Brain pericyte (primary cell): ENCODE measurements at regions not wholly inside any gene's neighbourhood (a gene's known extent, or its start where the extent isn't known, plus 50 kb on each side); places are given as distances from the start of the nearest gene placed in this dataset.
"Not testable (repeated sequence)": the region's sequence is repeated elsewhere in the genome, so short reads cannot be mapped to it uniquely, and the experiment has no call there.

Source experiments
- DNase-seq: peaks from one replicate; pipeline ENCODE4 v3.0.0-alpha.2; 2012; ENCODE audit warnings: low read depth, low spot score

DNA sequence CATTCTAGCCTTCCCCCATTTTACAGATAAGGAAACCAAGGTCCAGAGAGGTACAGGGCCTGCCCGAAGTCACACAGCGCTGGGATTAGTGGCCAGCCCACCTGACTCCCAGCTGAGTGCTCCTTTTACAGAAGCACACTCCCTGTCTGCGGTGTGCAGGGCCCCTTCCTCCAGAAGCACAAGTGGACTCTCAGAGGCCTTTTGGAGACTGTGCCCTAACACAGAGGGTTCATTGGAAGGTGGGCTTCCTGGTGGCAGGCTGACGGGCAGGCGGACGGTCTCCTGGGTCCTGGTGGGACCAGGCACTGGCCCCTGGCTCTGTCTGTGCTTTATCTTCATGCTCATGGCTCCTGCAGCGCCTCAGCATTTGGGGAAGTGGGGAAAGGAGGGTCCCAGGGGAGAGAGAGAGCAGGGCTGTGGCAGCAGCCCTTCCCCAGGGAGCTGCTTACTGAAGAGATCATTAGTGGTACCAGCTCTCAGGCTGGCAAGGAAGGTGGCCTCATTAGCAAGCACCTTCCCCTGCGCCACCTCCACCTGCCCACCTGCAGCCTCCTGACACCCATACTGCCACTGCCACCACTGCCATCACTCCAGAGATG lies 83.1 kb upstream of the GOLGA6L4 start:
- DNase-seq, result not testable (repeated sequence)

GRCh38 chr15:84153655-84154140 lies 81.9 kb upstream of the GOLGA6L4 start:
- DNase-seq, result not testable (repeated sequence)

GRCh38 chr15:84154314-84154713 lies 81.3 kb upstream of the GOLGA6L4 start:
- DNase-seq, result not testable (repeated sequence)

- DNase-seq, result not testable (repeated sequence)
Measured at GRCh38 chr15:84154787-84155186, 80.8 kb upstream of the GOLGA6L4 start.

DNA sequence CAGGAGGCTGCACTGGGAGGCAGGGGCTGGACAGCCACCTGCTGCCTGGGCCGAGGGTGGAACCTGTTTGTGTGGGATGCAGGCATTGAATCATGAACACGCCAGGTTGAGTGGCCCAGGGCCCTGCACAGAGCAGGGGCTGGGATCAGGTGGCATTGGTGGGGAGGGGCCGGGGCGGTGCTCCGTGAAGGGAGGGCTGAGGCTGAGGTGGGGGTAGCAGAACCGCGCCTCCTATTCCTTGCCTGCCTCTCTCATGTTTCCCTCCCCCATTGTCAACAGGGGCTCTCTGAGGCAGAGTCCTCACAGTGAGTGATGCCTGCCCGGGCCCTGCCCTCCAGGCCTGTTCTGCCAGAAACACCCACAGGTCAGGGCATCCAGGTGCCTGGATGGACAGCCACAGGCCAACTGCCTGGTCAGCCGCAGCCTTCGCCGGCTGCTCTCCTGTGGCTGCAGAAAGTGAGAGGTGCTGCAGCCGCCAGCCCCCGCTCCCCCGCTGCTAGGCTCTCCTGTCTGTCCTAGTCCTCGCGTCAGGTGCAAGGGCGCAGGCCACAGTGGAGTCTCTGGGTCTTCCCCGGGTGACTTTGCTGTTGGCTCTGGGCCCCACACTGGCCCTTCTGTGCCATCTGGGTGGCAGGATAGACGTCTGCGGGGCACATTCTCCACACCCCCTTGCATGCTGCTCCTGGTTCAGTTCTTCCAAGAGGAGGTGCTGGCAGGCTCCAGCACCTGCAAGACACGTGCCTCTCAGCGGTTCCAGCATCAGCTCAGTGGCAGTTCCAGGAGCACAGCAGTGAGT lies 79.6 kb upstream of the GOLGA6L4 start:
- not testable (repeated sequence) for DNase-seq

GRCh38 chr15:84156588-84156840 lies 79.1 kb upstream of the GOLGA6L4 start:
- not testable (repeated sequence) for DNase-seq

GRCh38 chr15:84157056-84157632 lies 78.4 kb upstream of the GOLGA6L4 start:
- not testable (repeated sequence) for DNase-seq

- not testable (repeated sequence) for DNase-seq
Measured at GRCh38 chr15:84157857-84158256, 77.7 kb upstream of the GOLGA6L4 start.

DNA sequence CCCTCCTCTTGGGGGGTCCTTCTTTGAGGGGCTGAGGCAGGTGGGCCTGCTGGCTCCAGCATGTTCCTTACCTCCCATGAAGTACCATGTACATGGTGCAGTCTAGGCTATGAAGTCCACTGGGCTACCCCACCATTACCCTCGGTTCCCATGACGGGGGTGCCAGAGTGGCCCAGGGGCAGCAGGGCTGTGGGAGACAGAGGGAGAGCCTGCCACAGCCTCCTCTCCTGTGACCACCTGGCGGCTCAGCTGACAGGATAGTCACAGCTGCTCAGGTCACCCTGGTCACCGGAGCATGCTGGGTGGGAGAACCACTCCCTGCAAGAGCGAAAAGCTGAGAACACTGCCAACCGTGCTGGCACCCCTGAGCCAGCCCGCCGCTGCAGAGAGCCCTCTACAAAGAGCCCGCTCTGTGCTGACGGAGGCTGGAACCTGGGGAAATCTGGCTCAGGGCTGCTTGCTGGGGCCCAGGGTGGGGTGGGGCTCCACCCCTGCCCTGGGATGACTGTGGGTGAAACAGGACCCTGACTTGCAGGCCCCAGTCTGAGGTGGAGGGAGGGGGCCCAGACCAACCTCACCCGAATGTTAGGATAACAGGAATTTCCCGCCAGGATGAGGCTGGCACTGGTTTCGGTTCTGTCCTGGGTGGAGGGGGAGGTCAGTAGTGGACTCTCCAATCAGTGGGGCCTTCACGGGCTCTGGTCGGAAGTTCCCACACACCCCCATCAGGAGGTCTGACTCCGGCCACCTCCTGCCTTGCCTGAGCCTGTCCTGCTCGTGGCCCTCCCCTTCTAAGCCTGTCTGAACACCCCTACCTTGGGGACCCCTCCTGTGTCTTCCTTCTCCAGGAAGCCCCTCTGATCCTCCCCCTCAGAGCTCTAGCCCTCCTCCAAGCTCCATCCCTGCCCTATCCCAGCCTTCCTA lies 76.0 kb upstream of the GOLGA6L4 start:
- DNase-seq, result not testable (repeated sequence)

- not testable (repeated sequence) for DNase-seq
Measured at GRCh38 chr15:84164423-84165292, 70.9 kb upstream of the GOLGA6L4 start.

- DNase-seq, result not testable (repeated sequence)
Measured at GRCh38 chr15:84170029-84170428, 65.5 kb upstream of the GOLGA6L4 start.

GRCh38 chr15:84173231-84173610 lies 62.4 kb upstream of the GOLGA6L4 start:
- DNase-seq, result not testable (repeated sequence)
